Kidney epithelial cell (primary cell): ENCODE measurements at regions not wholly inside any gene's neighbourhood (a gene's known extent, or its start where the extent isn't known, plus 50 kb on each side); places are given as distances from the start of the nearest gene placed in this dataset.

Experiments used
- DNase-seq: peaks from one replicate; pipeline ENCODE4 v3.0.0-alpha.2; 2010; ENCODE audit warnings: low read depth
- H3K27me3 ChIP-seq: 2 replicates; pipeline ENCODE4 v1.6.0; 2011; ENCODE audit warnings: low read length; ENCODE audit not compliant: control insufficient read depth, insufficient read depth
- H3K36me3 ChIP-seq: 2 replicates; pipeline ENCODE4 v1.5.1; 2011; ENCODE audit warnings: low read length; ENCODE audit not compliant: control insufficient read depth, insufficient read depth
- H3K4me3 ChIP-seq: 2 replicates; pipeline ENCODE4 v1.5.1; 2011; ENCODE audit warnings: low read depth, mild to moderate bottlenecking, control low read depth, low read length
- CTCF ChIP-seq: IDR thresholded peaks from 2 replicates; pipeline ENCODE4 v1.5.1; 2011; ENCODE audit warnings: mild to moderate bottlenecking, moderate library complexity, low read length, control low read depth, inconsistent platforms; ENCODE audit not compliant: insufficient read depth, poor library complexity, severe bottlenecking

GRCh38 chr4:159428975-159429692 lies 326.3 kb downstream of the RAPGEF2 start:
- no peak for DNase-seq
- Histone ChIP-seq H3K27me3 (no peaks in the 10 kb centered on the region), H3K4me3 (no peak overlapping the region), H3K36me3 (no peaks in the 10 kb centered on the region)
- no peak for TF ChIP-seq CTCF

GRCh38 chr4:159429693-159430035 lies 326.8 kb downstream of the RAPGEF2 start:
- no peak overlapping the region for H3K4me3 ChIP-seq
- H3K27me3 ChIP-seq, result no peaks in the 10 kb centered on the region
- no peak for TF ChIP-seq CTCF
- no peak for DNase-seq
- H3K36me3 ChIP-seq, result no peaks in the 10 kb centered on the region

- Histone ChIP-seq H3K36me3 (no peaks in the 10 kb centered on the region), H3K27me3 (no peaks in the 10 kb centered on the region), H3K4me3 (no peak overlapping the region)
- TF ChIP-seq CTCF, result no peak
- DNase-seq, result no peak
Measured at GRCh38 chr4:159430896-159431295, 328.0 kb downstream of the RAPGEF2 start.

GRCh38 chr4:159432436-159432835 lies 329.6 kb downstream of the RAPGEF2 start:
- no peak for DNase-seq
- no peak overlapping the region for H3K4me3 ChIP-seq
- TF ChIP-seq CTCF, result no peak
- no peaks in the 10 kb centered on the region for H3K27me3 ChIP-seq
- H3K36me3 ChIP-seq, result no peaks in the 10 kb centered on the region

GRCh38 chr4:159433337-159433736 lies 330.5 kb downstream of the RAPGEF2 start:
- H3K27me3 ChIP-seq, result no peaks in the 10 kb centered on the region
- H3K4me3 ChIP-seq, result no peak overlapping the region
- no peak for TF ChIP-seq CTCF
- H3K36me3 ChIP-seq, result no peaks in the 10 kb centered on the region
- no peak for DNase-seq
